Epithelial cell of prostate (primary cell): ENCODE measurements at regions not wholly inside any gene's neighbourhood (a gene's known extent, or its start where the extent isn't known, plus 50 kb on each side); places are given as distances from the start of the nearest gene placed in this dataset.
"Not testable (repeated sequence)": the region's sequence is repeated elsewhere in the genome, so short reads cannot be mapped to it uniquely, and the experiment has no call there.

Experiments
- DNase-seq: peaks from one replicate; pipeline ENCODE4 v3.0.0-alpha.2; 2011; ENCODE audit warnings: low read depth, low spot score
- H3K27ac ChIP-seq: fragments of 450-650 bp; 2 replicates; pipeline ENCODE4 v1.5.1; 2017; ENCODE audit warnings: mild to moderate bottlenecking

GRCh38 chr15:44900796-44901195, 55.7 kb upstream of the TERB2 start:
- H3K27ac ChIP-seq, DNase-seq: not testable (repeated sequence)

DNA sequence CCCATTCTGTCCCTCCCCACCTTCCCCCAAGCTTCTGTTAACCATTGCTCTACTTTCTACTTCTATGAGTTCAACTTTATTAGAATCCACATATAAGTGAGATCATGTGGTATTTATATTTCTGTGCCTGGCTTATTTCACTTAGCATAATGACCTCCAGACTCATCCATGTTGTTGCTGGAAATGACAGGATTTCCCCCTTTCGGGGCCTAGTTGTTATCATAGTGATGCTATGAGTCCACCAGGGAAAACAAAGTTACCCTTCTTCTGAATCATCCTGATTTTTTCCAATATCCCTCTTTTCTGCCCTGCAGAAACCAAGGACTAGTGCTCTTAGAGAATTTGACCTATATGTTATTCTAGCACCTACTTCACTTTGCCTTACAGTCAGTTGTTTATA, 53.2 kb upstream of the TERB2 start:
- not testable (repeated sequence) for H3K27ac ChIP-seq, DNase-seq

- not testable (repeated sequence) for DNase-seq
- H3K27ac ChIP-seq: peak overlapping the region; percentile 31
Observed at GRCh38 chr15:44904651-44905340, 51.7 kb upstream of the TERB2 start.
